HepG2 (cell line): ENCODE measurements at regions not wholly inside any gene's neighbourhood (a gene's known extent, or its start where the extent isn't known, plus 50 kb on each side); places are given as distances from the start of the nearest gene placed in this dataset.

Source experiments
- ATAC-seq: fragments of 200-7000 bp; cut with Tn5 transposase; 3 replicates; pipeline ENCODE4 v1.9.1; 2020; ENCODE audit warnings: mild to moderate bottlenecking, moderate library complexity
- BruUV-seq: library from RNA; stranded (reverse); fragments of 400-500 nt; replicated peaks from 2 replicates; lab custom pipeline; 2021; lab: Mats Ljungman, UMichigan
- CTCF ChIA-PET: fragments of 300-600 bp; formaldehyde crosslinking; extraction: SDS; loops from one replicate; lab custom pipeline; 2021; ENCODE audit warnings: low total read pairs, inconsistent platforms, low intra/inter-chr PET ratio; lab: Yijun Ruan, JAX
- POLR2A ChIA-PET: fragments of 350-600 bp; sonication (Branson Sonifier 250); formaldehyde crosslinking; loops from one replicate; lab custom pipeline; 2020; ENCODE audit warnings: antibody characterized with exemption, inconsistent platforms; lab: Yijun Ruan, JAX
- DNase-seq: peaks from one replicate; pipeline ENCODE4 v3.0.0-alpha.2; 2015; ENCODE audit warnings: low spot score
- FAIRE-seq: peaks from 3 replicates; lab custom pipeline; 2011; peaks lifted over from hg19 to GRCh38; lab: Jason Lieb, UNC
- H2AFZ ChIP-seq: one replicate; pipeline ENCODE4 v1.6.1; 2011; ENCODE audit warnings: low read length, inconsistent platforms
- H3K27ac ChIP-seq: fragments of 300-600 bp; 3 replicates; pipeline ENCODE4 v1.8.0; 2011; ENCODE audit warnings: mixed run types, mild to moderate bottlenecking, mixed read lengths, low read length, inconsistent platforms; ENCODE audit not compliant: insufficient read depth; ENCODE audit errors: extremely low read length
- H3K27me3 ChIP-seq, 2 experiments: fragments of 200-600 bp in 1 of 2; 2 replicates in 1 of 2; 3 replicates in 1 of 2; pipeline versions ENCODE4 v1.6.0 to v1.8.0; 2011; ENCODE audit warnings: low read length in 2 of 2, mild to moderate bottlenecking in 2 of 2, moderate library complexity in 2 of 2, inconsistent platforms in 1 of 2; ENCODE audit not compliant: insufficient read depth in 2 of 2, control insufficient read depth in 1 of 2
- H3K36me3 ChIP-seq, 2 experiments: fragments of 200-600 bp in 1 of 2; replicated peaks in 1 of 2; 2 replicates in 1 of 2; 3 replicates in 1 of 2; pipeline versions ENCODE4 v1.5.1 to v1.8.0; 2011; ENCODE audit warnings: low read length in 2 of 2, inconsistent platforms in 1 of 2; ENCODE audit not compliant: insufficient read depth in 2 of 2, control insufficient read depth in 1 of 2
- H3K4me1 ChIP-seq: 2 replicates; pipeline ENCODE4 v1.5.1; 2012; ENCODE audit warnings: low read length, inconsistent platforms; ENCODE audit not compliant: insufficient read depth
- H3K4me2 ChIP-seq: 2 replicates; pipeline ENCODE4 v1.6.0; 2011; ENCODE audit warnings: low read depth, low read length, inconsistent platforms
- H3K4me3 ChIP-seq, 3 experiments: fragments of 200-600 bp in 1 of 3; sonication (generic), shearing (Covaris generic) in 1 of 3; replicated peaks in 1 of 3; 2 replicates each; pipeline ENCODE4 v1.5.1; 2011 to 2016; ENCODE audit warnings: low read length in 3 of 3, inconsistent platforms in 2 of 3, low read depth in 2 of 3, mild to moderate bottlenecking in 2 of 3, control low read depth in 1 of 3, mixed read lengths in 1 of 3; ENCODE audit not compliant: insufficient read depth in 1 of 3
- H3K79me2 ChIP-seq: one replicate; pipeline ENCODE4 v1.6.1; 2011; ENCODE audit warnings: low read length, inconsistent platforms; ENCODE audit not compliant: insufficient read depth
- H3K9ac ChIP-seq: 2 replicates; pipeline ENCODE4 v1.6.0; 2011; ENCODE audit warnings: mild to moderate bottlenecking, low read depth, low read length, inconsistent platforms; ENCODE audit not compliant: insufficient read depth
- H3K9me3 ChIP-seq: 2 replicates; pipeline ENCODE4 v1.5.1; 2012; ENCODE audit warnings: mild to moderate bottlenecking, low read length
- H4K20me1 ChIP-seq: 2 replicates; pipeline ENCODE4 v1.6.0; 2011; ENCODE audit warnings: inconsistent platforms, mild to moderate bottlenecking, low read length, moderate library complexity; ENCODE audit not compliant: insufficient read depth
- AGO2 ChIP-seq: fragments of 200-400 bp; formaldehyde crosslinking; optimal IDR thresholded peaks from 2 replicates; pipeline ENCODE3; 2017; ENCODE audit warnings: mild to moderate bottlenecking, low read depth, low read length, moderate library complexity
- FOXJ3 ChIP-seq: sonication (generic); formaldehyde crosslinking; IDR thresholded peaks from 2 replicates; pipeline ENCODE4 v1.4.0; 2020; ENCODE audit warnings: missing genetic modification reagents, mild to moderate bottlenecking, borderline replicate concordance
- LCORL ChIP-seq, 2 experiments: fragments of 450-650 bp in 1 of 2; sonication (generic) in 1 of 2; formaldehyde crosslinking in 1 of 2; IDR thresholded peaks; 2 replicates each; pipeline versions ENCODE4 v1.5.0 to v1.6.1; 2017 to 2020; ENCODE audit warnings: antibody characterized with exemption in 1 of 2, missing genetic modification reagents in 1 of 2
- MAF1 ChIP-seq: sonication (generic); formaldehyde crosslinking; IDR thresholded peaks from 2 replicates; pipeline ENCODE4 v1.5.0; 2020; ENCODE audit warnings: missing genetic modification reagents, borderline replicate concordance
- TOPORS ChIP-seq: sonication (generic); formaldehyde crosslinking; IDR thresholded peaks from 2 replicates; pipeline ENCODE4 v1.8.0; 2023; ENCODE audit warnings: mild to moderate bottlenecking, missing genetic modification reagents
- ZNF264 ChIP-seq: sonication (generic); formaldehyde crosslinking; IDR thresholded peaks from 2 replicates; pipeline ENCODE4 v1.4.0; 2020; ENCODE audit warnings: missing genetic modification reagents
- ZNF468 ChIP-seq: sonication (generic); formaldehyde crosslinking; IDR thresholded peaks from 2 replicates; pipeline ENCODE4 v1.8.0; 2022; ENCODE audit warnings: mild to moderate bottlenecking, moderate library complexity, missing genetic modification reagents
- WGBS: methylation state at CpG from one replicate; pipeline ENCODE4 v1.1.6; 2017; ENCODE audit warnings: low lambda C conversion rate; 5-methylcytosine and 5-hydroxymethylcytosine counted together
- in situ Hi-C: cut with HindIII; loops from 2 replicates; pipeline ENCODE4 v1.10.0; 2017; ENCODE audit warnings: low pct_unique_long_range_greater_than_20kb; ENCODE audit not compliant: extremely low pct_ligation_motif_present
- intact Hi-C: fragments of 100-400 bp; cut with micrococcal nuclease; formaldehyde crosslinking; loops from one replicate; pipeline ENCODE4 v1.10.0; 2022; ENCODE audit not compliant: unreplicated experiment
- TF ChIP-seq, protein P1 (sequence below): sonication (generic); formaldehyde crosslinking; IDR thresholded peaks from 2 replicates; pipeline ENCODE4 v1.5.1; 2020; ENCODE audit warnings: mild to moderate bottlenecking, missing genetic modification reagents
- TF ChIP-seq, protein P2 (sequence below): IDR thresholded peaks from 2 replicates; pipeline ENCODE4 v1.6.1; 2016; ENCODE audit warnings: low read depth, missing genetic modification reagents, missing compliant biosample characterization

DNA sequence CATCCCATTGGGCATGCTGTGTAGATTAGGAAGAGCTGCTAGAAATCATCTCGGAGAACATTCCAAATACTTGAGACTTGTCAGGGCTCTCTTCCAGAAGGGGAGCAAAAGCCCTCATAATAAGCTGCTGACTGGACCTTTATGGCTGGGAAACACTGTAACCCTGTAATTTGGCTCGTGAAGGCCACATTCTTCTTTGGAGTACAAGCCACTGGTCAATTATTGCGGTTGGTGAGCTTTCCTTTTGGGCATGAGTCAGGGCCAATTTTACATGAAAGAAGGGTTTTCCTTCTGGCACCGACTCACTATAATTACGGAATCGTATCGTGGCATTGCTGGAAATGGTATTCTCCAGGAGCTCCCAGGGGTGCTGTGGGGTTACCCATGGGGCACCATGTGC is 434.5 kb upstream of the RGMA start:
- no peaks in the 10 kb centered on the region for H3K4me1 ChIP-seq
- TF ChIP-seq TOPORS (no peak), MAF1 (CRISPR knock-in tag) (no peak), ZNF264 (no peak), FOXJ3 (CRISPR knock-in tag) (no peak), AGO2 (no peak), ZNF468 (CRISPR knock-in tag) (no peak), LCORL (IDR thresholded peaks at IDR 0.05) (no peak), LCORL (CRISPR knock-in tag; IDR thresholded peaks at IDR 0.05) (no peak)
- TF ChIP-seq, protein P1, sequence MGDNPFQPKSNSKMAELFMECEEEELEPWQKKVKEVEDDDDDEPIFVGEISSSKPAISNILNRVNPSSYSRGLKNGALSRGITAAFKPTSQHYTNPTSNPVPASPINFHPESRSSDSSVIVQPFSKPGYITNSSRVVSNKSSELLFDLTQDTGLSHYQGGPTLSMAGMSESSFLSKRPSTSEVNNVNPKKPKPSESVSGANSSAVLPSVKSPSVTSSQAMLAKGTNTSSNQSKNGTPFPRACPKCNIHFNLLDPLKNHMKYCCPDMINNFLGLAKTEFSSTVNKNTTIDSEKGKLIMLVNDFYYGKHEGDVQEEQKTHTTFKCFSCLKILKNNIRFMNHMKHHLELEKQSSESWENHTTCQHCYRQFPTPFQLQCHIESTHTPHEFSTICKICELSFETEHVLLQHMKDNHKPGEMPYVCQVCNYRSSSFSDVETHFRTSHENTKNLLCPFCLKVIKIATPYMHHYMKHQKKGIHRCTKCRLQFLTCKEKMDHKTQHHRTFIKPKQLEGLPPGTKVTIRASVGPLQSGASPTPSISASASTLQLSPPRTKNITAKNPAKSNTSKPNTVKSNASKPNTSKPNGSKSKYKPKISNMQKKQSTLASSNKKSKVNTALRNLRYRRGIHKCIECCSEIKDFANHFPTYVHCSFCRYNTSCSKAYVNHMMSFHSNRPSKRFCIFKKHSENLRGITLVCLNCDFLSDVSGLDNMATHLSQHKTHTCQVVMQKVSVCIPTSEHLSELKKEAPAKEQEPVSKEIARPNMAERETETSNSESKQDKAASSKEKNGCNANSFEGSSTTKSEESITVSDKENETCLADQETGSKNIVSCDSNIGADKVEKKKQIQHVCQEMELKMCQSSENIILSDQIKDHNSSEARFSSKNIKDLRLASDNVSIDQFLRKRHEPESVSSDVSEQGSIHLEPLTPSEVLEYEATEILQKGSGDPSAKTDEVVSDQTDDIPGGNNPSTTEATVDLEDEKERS (CRISPR knock-in tag) = no peak
- TF ChIP-seq, protein P2, sequence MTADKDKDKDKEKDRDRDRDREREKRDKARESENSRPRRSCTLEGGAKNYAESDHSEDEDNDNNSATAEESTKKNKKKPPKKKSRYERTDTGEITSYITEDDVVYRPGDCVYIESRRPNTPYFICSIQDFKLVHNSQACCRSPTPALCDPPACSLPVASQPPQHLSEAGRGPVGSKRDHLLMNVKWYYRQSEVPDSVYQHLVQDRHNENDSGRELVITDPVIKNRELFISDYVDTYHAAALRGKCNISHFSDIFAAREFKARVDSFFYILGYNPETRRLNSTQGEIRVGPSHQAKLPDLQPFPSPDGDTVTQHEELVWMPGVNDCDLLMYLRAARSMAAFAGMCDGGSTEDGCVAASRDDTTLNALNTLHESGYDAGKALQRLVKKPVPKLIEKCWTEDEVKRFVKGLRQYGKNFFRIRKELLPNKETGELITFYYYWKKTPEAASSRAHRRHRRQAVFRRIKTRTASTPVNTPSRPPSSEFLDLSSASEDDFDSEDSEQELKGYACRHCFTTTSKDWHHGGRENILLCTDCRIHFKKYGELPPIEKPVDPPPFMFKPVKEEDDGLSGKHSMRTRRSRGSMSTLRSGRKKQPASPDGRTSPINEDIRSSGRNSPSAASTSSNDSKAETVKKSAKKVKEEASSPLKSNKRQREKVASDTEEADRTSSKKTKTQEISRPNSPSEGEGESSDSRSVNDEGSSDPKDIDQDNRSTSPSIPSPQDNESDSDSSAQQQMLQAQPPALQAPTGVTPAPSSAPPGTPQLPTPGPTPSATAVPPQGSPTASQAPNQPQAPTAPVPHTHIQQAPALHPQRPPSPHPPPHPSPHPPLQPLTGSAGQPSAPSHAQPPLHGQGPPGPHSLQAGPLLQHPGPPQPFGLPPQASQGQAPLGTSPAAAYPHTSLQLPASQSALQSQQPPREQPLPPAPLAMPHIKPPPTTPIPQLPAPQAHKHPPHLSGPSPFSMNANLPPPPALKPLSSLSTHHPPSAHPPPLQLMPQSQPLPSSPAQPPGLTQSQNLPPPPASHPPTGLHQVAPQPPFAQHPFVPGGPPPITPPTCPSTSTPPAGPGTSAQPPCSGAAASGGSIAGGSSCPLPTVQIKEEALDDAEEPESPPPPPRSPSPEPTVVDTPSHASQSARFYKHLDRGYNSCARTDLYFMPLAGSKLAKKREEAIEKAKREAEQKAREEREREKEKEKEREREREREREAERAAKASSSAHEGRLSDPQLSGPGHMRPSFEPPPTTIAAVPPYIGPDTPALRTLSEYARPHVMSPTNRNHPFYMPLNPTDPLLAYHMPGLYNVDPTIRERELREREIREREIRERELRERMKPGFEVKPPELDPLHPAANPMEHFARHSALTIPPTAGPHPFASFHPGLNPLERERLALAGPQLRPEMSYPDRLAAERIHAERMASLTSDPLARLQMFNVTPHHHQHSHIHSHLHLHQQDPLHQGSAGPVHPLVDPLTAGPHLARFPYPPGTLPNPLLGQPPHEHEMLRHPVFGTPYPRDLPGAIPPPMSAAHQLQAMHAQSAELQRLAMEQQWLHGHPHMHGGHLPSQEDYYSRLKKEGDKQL (CRISPR knock-in tag) = no peak
- TF ChIP-seq, all 625 proteins: peak for 0
- no peaks in the 10 kb centered on the region for H4K20me1 ChIP-seq
- no peak overlapping the region for H3K9ac ChIP-seq
- no peak overlapping the region for H3K4me2 ChIP-seq
- H3K4me3 ChIP-seq = no peak overlapping the region
- H3K36me3 ChIP-seq = no peaks in the 10 kb centered on the region
- no peak for ATAC-seq
- no peaks in the 10 kb centered on the region for H3K79me2 ChIP-seq
- no peaks in the 10 kb centered on the region for H3K27me3 ChIP-seq
- no peak overlapping the region for H2AFZ ChIP-seq
- ChIA-PET POLR2A (no interaction called here), CTCF (no interaction called here)
- 4% methylated on average over 6 of the region's 7 CpGs for WGBS
- in situ Hi-C loops (no loop called here), intact Hi-C loops (no loop called here)
- H3K27ac ChIP-seq = no peak overlapping the region
- no TSS peak for BruUV-seq
- FAIRE-seq = no peak
- no peak for DNase-seq
- H3K9me3 ChIP-seq = no peaks in the 10 kb centered on the region
